GM19035 (cell line): ENCODE measurements at regions not wholly inside any gene's neighbourhood (a gene's known extent, or its start where the extent isn't known, plus 50 kb on each side); places are given as distances from the start of the nearest gene placed in this dataset.

ENCODE experiments used
- ATAC-seq: cut with Tn5 transposase; IDR thresholded peaks from one replicate; pipeline ENCODE4 v1.9.1; 2021; ENCODE audit not compliant: unreplicated experiment

DNA sequence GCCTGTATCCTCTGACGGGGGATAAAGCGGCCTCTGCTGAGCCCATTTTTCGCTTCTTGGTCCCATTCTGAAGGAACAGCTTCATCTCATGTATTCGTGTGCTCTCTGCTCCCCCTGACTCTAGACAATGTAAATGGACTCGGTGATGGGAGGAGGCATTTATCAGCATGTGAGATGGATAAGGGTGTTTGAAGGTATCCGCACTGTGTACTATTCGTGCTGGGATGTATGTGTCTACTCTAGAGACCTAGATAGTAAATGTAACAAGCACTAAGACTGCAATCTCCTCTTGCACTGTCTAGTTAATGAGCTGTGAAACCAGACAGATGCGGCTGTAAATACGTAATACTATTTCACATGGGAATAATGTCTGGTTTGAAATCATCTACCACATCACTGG lies 134.6 kb upstream of the ARGLU1 start:
- ATAC-seq: no peak

DNA sequence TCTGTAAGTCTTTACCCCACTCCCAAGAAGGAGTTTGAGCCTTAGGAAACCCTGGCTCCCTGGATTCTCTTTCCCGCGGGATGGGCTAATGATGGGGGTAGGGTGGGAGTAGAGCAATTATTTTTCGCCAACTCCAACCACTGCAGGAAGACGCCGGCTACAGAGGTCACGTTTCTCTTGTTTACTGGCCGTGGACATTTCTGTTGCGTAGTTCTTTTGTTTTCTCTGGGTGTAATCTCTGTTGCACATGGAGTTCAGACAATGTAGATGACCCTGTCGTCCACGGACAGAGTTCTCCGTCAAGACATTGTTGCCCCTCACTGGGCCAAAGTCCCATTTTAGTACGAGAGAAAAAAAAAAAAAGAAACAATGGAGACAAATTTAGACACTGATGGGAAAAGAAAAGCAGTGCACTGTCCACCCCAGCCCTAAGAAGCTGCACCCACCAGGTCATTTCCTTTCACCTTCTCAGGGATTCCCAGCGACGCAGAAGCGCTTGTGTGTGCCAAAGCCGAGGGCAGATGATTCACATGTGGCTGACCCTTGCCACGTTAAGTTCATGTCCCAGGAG lies 133.9 kb upstream of the ARGLU1 start:
- ATAC-seq: no peak

DNA sequence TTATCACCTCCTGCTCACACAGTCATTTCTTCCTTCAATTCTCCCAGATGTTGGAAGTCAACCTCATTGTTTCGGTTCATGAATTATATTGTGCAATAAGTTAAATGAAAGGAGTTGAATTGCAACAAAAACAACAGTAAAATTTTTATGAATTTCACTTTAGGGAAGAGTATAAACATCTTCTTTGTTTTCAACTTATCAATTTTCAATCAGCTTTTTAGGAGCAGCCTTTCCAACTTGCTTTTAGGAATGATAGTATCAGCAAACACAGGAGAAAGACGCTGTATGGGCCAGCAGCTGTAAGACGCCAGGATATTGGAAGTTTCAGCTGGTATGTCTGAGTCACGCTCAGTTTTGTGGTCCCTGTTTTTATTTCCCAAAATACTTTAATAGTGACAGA lies 132.5 kb upstream of the ARGLU1 start:
- no peak for ATAC-seq

DNA sequence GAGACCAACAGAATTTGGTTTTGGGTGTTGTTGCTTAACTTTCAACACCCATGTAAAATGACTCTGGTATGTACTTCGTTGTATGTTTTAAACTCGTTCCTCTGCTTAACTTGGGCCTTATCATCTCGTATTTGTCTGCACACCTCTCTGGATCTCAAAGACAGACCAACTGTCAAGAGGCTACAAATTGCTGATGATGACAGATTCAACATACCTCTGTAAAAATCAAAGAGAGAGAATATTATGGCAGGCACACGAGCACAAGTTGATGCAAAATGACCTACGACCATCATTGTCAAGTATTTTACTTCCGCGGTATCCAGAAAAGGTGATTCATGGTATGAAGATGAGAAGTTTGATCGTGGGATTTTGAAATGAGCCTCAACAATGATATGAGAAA lies 132.1 kb upstream of the ARGLU1 start:
- no peak for ATAC-seq

DNA sequence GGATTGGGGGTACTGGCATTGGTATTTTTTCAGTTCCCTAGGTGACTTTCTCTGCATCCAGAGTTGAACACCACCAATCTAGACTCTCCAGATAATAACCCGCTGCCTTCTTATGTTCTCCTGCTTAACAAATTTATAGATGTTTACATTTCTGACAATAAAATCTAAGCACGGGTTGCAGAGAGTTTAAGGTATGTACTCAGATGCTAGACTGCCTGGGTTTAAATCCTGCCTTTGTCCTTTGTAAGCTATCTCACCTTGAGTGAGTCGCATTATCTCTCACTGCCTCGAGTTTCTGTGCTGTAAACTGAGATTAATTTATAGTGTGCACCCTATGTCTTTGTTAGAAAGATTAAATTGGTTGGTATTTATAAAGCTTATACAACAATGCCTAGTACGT lies 131.4 kb upstream of the ARGLU1 start:
- no peak for ATAC-seq

DNA sequence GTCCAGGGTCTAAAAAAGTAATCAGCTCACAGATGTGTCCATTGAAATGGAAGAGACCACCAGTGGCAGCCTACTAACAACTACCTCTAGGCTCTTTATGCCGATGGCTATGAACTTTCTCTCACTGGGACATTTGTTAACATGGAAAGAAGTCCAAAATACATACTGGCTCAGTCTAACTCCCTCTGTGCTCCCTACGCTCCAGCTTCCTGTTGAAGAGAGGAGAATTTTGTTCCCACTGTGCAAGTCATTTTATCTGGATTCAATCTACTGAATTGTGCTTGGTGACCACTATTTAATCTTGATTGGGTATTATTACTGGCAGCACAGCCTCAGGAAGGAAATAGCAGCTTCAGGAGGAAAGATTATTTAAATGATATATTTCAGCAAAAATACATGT lies 128.8 kb upstream of the ARGLU1 start:
- no peak for ATAC-seq

DNA sequence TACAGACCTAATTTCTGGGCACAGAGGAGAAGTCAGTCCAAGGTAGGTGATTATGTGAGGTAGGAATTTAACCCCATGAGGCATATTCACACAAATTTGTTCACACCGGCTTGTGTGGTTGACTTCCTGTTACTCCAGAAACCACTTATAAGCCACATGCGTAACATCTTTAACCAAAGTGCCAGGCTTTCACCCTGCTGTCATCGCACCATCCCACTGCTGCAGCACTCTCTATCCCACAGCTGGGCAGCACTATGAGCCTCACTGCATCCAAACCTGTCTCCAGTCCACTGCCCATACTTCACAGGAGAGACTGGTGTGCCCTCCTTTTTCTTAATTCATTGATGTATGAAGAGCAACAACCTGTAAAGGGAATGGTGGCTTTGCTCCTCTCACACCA lies 128.2 kb upstream of the ARGLU1 start:
- no peak for ATAC-seq

DNA sequence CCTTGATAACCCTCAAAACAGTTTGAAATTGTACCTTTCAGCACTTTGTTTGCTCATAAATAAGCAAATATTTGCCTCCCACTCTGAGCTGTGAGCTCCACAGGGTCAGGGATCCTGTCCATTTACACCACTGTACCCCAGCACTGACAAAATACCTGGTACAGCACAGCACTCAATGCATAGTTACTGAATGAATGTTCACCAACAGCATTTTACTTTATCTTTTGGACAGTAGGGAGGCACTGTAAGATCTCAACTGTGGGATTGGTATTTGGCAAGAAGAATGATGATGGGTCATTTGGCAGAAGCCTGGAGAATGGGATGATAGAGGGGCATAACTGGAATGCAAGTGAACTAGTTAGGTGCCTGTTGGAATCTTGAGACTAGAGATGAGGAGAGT lies 127.2 kb upstream of the ARGLU1 start:
- ATAC-seq: no peak

DNA sequence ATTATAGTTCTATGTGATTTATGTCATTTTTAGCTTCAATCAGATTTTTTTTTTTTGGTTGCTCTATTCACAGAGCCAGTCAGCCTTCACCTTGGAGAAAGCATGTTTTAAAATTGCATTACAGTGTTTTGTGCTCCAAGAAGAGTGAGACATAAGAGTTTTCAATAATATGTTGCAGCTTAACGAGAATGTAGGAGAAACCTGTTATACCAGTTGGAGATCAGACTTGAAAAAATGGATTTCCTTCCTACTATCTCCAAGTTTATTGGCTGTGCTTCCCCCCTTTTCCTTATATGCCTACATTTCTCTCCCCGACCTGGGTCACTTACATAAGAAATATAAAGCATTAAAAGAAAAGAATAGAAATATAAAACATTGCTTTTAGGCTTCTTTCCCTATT lies 123.9 kb upstream of the ARGLU1 start:
- ATAC-seq: no peak

DNA sequence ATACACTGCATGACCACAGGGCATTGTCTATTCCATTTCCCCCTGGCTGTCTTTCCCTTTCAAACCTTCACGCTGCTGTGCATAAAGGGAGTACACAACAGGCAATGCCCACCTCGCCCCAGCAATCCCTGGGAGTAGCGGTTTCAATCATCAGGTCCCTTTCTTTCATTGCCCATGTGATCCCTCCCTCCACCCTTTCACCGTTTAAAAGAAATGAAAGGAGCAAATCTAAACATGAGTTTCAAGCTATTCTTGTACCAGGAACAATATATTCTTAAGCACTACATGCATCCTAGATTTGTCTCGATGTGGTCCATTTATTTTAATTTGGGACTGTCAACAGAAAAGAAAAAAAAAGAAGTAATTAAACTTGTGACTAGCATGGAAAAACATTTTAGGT lies 123.4 kb upstream of the ARGLU1 start:
- ATAC-seq: no peak

DNA sequence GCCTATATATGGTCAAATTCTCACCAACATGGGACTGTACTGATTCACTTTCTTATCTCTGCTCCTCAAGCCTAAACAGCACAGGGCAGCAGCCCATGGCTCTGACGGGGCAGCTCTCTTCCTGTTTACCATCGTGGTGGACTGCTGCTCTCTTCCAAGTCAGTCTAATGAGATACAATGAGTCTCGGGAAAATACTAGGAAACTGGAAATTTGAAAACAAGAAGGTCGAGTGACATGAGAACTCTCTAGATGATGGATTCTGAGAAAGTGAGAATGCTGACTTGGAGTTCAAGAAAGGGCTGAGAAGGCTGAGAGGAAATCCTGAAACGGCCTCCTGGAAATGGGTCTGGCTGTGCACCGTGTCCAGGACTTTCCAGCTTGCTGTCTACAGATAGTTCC lies 122.8 kb upstream of the ARGLU1 start:
- ATAC-seq: no peak

DNA sequence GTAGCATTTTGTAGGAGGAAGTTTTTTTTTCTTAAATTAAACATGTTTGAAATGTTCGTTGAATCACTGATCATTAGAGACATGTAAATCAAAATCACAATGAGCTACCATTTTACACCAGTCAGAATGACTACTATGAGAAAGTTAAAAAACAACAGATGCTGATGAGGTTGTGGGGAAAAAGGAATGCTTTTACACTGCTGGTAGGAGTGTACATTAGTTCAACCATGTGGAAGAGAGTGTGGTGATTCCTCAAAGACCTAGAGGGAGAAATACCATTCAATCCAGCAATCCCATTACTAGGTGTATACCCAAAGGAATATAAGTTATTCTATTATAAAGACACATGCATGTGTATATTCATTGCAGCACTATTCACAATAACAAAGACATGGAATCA lies 122.0 kb upstream of the ARGLU1 start:
- no peak for ATAC-seq

DNA sequence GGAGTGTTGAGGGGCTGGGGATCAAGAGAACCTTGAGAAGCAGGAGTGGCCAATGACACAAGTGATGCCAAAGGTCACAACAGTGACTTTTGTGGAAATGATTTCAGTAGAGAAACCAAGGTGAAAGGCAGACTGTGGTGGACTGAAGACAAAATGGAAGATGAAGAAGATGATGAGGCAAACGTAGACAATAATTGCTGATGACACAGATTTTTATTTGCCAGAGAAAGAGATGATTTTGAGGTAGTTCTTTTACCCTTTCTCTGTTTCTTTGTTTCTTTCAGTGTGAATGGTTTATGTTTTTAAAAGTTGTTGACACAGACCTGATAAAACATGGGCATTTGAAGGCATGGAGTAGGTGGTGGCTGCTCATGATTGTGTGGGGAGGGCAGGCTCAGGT lies 121.0 kb upstream of the ARGLU1 start:
- no peak for ATAC-seq

DNA sequence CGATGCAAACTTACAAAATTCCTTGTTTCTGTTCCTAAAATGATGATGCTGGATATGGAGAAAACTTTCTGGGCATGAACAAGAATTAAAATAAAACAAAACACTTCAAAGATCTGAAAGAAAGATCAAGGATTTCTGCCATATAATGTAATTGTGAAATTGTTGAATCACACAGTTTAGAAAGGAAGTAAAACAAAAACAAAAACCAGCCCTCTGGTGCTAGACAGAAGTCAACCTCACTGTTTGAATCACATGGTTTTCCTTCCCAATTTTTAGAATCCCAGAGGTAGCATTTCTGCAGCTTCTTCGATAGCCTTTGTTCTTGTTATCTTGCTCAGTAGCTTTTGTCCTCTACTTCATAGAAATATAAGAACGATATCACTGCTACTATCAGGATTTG lies 118.2 kb upstream of the ARGLU1 start:
- no peak for ATAC-seq

DNA sequence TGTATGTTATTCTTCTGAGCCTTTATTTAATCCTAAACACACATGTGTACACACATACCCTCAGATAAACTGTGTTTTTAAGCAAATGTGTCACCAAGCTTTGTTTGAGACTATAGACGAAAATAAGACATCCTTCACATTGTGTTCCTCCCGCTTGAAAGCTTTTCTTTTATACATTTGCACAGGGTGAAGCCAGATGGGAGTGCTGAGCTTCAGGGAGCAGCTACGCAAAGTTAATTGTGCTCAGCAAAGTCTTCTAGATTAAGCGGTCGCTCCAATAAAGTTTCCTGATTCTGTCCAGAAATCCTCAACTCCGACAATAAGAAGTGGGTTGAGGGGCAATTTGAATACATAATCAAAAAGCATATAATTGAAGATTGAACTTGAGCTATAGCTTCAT lies 117.2 kb upstream of the ARGLU1 start:
- no peak for ATAC-seq

DNA sequence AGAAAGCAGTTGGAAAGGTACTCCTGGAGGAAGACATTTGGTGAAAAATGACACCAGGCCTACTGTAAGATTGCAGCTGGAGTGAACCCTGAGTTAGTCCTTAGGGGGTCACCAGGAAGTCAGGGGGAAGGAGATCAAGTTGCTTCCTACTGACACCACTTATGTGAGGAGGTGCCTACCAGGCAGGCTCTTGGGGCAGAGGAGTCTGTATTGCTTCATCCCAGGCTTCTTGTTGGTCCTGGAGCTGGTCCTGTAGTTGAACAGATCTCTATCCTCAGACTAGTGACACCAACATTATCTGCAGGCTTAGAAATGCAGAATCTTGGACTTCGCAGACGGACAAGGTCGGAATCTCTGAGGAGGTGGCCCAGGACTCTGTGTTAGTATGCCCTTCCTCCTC lies 116.0 kb upstream of the ARGLU1 start:
- ATAC-seq: no peak

DNA sequence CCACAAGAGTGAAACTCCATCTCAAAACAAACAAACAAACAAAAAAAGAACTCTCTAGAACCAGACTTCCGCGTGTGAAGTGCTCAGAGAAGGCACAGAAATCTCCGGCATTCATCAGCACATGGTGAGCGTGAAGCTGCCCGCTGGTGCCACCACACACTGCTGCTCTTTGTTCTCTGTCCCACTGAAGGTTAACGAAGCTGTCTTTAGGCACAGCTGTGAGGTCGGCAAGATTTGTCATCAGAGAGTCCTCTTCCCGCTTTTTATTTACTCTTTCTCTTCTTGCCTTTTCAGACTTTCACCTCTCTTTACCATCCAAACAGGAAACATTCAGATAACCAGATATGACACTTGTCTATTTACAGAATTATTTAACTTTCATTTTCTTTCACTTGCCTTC lies 115.2 kb upstream of the ARGLU1 start:
- no peak for ATAC-seq

DNA sequence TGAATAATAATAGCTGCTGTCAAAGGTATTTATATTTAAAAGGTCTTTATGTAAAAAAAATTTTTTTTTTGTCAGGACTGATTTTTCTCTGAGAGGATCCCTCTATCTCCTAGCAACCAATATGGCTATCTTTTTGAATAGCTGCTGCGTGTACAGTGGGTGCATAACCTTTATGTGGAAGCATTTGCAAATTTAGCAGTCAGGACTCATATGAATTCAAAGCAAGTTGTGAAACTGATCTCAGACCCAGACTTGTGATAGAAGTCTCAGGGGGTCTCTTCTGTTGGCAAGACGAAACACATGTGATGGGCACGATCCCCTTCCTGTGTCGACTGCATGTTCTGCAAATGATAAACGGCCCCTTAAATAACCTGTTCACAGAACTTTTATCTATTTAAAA lies 114.1 kb upstream of the ARGLU1 start:
- no peak for ATAC-seq

DNA sequence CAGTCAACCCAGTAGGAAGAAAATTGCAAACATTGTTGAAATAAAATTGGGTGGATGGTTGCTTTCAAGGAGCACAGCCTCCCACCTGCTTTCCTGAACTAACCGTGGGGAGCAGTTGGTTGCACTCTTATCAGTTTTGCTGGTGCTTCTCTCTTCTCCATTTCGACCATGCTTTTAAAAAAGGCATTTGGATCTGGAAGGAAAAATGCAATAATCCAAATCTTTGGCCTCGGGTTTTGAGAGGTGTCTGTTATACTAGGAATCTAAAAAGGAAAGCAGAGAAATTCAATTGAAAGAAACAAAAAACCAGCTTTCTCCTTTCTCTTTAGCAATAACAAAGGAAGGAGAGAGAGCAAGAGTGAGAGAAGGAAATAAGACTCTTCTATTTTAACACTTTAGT lies 113.6 kb upstream of the ARGLU1 start:
- no peak for ATAC-seq

DNA sequence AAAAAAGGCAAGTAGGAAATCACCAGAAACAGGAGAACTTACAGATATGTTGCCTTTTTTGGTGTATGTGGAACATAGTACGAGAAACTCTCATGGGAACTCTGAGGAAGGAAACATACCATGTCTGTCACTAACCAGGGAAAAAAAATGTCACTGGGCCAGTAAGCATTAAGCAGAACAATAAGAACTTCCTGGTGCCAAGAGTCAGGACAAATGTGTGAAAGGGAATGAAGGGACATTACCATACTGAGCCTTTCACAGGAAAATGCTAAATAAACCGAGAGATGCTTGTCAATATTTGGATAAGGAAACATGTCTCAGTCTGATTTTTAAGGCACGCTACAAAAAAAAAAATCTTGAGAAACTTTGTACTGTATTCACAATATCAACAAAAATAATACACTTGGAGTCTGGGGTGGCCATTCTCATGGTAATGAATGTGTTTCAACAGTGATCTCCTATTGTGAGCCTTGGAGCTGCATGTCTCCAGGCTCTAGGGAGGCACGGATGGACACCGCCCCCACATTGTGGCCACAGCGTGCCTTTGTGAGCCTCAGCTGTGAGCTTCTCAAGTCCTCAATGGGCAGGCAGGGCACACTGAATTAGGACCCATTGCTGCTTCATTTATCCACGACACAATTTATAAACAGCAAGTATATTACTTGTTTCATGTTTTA lies 113.0 kb upstream of the ARGLU1 start:
- no peak for ATAC-seq

DNA sequence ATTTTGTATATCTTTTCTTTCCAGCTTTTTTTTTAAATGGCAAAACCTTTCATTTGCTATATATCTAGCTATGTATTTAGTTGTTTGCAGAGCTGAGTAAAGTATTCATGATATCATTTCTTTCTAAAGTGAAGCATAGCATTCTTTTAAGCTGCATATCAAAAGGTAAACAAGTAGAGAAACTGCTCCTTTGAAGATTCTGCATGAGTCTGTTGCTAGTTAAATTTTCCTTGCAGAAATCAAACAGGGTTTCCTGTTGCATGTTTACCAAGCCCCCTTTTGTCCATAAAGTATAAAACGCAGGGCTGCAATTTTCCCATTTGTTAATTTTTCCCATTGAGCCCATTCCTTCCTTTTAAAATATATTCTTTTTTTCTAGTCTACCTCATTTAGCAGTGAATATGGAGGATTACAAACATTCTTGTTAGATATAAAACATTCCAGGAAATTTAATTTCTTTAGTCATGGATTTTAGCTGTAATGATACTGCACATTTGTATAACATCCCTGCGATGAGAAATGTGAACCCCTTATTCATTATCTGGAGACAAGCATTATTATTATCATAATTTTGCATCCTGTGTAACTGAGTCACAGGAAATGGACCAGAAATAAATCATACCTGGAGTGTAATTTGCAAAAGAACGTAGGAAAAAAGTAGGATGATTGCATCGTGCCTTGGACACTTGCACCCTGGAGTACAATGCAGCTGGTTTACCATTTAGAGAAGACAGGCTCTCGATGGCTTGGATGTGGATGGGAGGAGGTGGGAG lies 110.9 kb upstream of the ARGLU1 start:
- no peak for ATAC-seq

DNA sequence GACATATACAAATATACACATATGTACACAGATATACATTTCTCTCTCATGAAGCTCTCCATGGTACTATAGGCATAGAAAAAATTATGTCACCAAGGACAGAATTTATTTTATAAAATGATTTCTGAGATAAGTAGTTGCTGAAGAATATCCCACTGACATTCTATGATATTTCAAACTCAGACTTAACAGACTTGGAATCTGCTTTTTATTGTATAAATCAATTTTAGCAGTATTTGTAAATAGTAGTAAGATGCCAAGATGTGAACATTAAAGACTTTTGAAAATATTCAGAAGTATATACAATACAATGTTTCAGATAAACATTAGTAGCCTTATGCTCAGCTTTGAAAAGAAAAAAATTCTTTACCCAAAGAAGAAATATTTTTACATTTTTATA lies 107.4 kb upstream of the ARGLU1 start:
- no peak for ATAC-seq
